ENCODE measurements at regions not wholly inside any gene's neighbourhood (a gene's known extent, or its start where the extent isn't known, plus 50 kb on each side); places are given as distances from the start of the nearest gene placed in this dataset.

DNA sequence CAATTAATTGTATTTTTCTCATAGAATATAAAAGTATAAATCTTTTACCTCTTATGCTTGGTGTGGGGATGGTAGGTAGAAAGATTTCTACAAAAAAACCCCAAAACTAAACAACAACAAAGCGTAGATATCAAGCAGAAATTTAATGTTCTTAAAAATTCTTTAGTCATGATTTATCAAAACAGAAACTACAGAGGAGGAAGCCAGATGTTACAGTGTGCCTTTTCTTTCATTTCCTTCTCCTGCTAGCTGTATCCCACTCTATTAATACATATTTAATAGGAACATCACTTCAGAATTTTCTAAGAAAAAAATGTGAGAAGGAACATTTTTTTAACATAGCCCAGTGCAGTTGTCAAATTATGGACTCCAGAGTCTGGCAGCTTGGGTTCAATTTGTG is 420.6 kb downstream of the TUSC7 start (continued):
- TF ChIP-seq FOSL1 (IDR thresholded peaks at IDR 0.05; ENCODE audit: insufficient read depth, low read depth, low read length), result no peak
- TF ChIP-seq GTF2F1 (IDR thresholded peaks at IDR 0.05; ENCODE audit: borderline replicate concordance, low read depth, low read length), result no peak
- TF ChIP-seq EGR1 (IDR thresholded peaks at IDR 0.05; ENCODE audit: borderline replicate concordance, low read depth, low read length), result no peak
- TF ChIP-seq, protein P1, sequence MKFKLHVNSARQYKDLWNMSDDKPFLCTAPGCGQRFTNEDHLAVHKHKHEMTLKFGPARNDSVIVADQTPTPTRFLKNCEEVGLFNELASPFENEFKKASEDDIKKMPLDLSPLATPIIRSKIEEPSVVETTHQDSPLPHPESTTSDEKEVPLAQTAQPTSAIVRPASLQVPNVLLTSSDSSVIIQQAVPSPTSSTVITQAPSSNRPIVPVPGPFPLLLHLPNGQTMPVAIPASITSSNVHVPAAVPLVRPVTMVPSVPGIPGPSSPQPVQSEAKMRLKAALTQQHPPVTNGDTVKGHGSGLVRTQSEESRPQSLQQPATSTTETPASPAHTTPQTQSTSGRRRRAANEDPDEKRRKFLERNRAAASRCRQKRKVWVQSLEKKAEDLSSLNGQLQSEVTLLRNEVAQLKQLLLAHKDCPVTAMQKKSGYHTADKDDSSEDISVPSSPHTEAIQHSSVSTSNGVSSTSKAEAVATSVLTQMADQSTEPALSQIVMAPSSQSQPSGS (IDR thresholded peaks at IDR 0.05; ENCODE audit: low read length), result no peak
- TF ChIP-seq, protein P2, sequence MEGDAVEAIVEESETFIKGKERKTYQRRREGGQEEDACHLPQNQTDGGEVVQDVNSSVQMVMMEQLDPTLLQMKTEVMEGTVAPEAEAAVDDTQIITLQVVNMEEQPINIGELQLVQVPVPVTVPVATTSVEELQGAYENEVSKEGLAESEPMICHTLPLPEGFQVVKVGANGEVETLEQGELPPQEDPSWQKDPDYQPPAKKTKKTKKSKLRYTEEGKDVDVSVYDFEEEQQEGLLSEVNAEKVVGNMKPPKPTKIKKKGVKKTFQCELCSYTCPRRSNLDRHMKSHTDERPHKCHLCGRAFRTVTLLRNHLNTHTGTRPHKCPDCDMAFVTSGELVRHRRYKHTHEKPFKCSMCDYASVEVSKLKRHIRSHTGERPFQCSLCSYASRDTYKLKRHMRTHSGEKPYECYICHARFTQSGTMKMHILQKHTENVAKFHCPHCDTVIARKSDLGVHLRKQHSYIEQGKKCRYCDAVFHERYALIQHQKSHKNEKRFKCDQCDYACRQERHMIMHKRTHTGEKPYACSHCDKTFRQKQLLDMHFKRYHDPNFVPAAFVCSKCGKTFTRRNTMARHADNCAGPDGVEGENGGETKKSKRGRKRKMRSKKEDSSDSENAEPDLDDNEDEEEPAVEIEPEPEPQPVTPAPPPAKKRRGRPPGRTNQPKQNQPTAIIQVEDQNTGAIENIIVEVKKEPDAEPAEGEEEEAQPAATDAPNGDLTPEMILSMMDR (IDR thresholded peaks at IDR 0.05; ENCODE audit: control extremely low read depth in 1 of 3, insufficient read depth in 1 of 3, low read depth in 1 of 3, low read length in 3 of 3), result no peak
